HG03457 (cell line): ENCODE measurements at regions not wholly inside any gene's neighbourhood (a gene's known extent, or its start where the extent isn't known, plus 50 kb on each side); places are given as distances from the start of the nearest gene placed in this dataset.

Experiments
- ATAC-seq: cut with Tn5 transposase; IDR thresholded peaks from one replicate; pipeline ENCODE4 v1.9.1; 2021; ENCODE audit warnings: moderate number of reproducible peaks; ENCODE audit not compliant: unreplicated experiment

GRCh38 chr4:60116592-60116991 lies 1083.5 kb upstream of the ADGRL3 start:
- ATAC-seq: no peak

- no peak for ATAC-seq
Observed at GRCh38 chr4:60117726-60118323, 1082.3 kb upstream of the ADGRL3 start.

- ATAC-seq: no peak
Observed at GRCh38 chr4:60122820-60123219, 1077.3 kb upstream of the ADGRL3 start.

- no peak for ATAC-seq
Observed at GRCh38 chr4:60128888-60129287, 1071.2 kb upstream of the ADGRL3 start.

GRCh38 chr4:60129740-60130139 lies 1070.4 kb upstream of the ADGRL3 start:
- ATAC-seq: no peak

- no peak for ATAC-seq
Observed at GRCh38 chr4:60133375-60133774, 1066.8 kb upstream of the ADGRL3 start.

- ATAC-seq: no peak
Observed at GRCh38 chr4:60134099-60134498, 1066.0 kb upstream of the ADGRL3 start.

GRCh38 chr4:60155088-60155487 lies 1045.0 kb upstream of the ADGRL3 start:
- ATAC-seq: no peak

GRCh38 chr4:60173103-60173502 lies 1027.0 kb upstream of the ADGRL3 start:
- ATAC-seq: no peak

GRCh38 chr4:60173718-60174117 lies 1026.4 kb upstream of the ADGRL3 start:
- no peak for ATAC-seq

- no peak for ATAC-seq
Observed at GRCh38 chr4:60175241-60175640, 1024.9 kb upstream of the ADGRL3 start.

GRCh38 chr4:60187428-60187827 lies 1012.7 kb upstream of the ADGRL3 start:
- ATAC-seq: no peak

GRCh38 chr4:60189286-60189685 lies 1010.8 kb upstream of the ADGRL3 start:
- ATAC-seq: no peak

- ATAC-seq: no peak
Observed at GRCh38 chr4:60194214-60194613, 1005.9 kb upstream of the ADGRL3 start.

- ATAC-seq: no peak
Observed at GRCh38 chr4:60195256-60195655, 1004.9 kb upstream of the ADGRL3 start.

- no peak for ATAC-seq
Observed at GRCh38 chr4:60201052-60201673, 999.0 kb upstream of the ADGRL3 start.

GRCh38 chr4:60209588-60209987 lies 990.5 kb upstream of the ADGRL3 start:
- no peak for ATAC-seq

GRCh38 chr4:60215906-60216305 lies 984.2 kb upstream of the ADGRL3 start:
- ATAC-seq: no peak

- ATAC-seq: no peak
Observed at GRCh38 chr4:60216752-60217151, 983.4 kb upstream of the ADGRL3 start.

- ATAC-seq: no peak
Observed at GRCh38 chr4:60221866-60222265, 978.3 kb upstream of the ADGRL3 start.

- ATAC-seq: no peak
Observed at GRCh38 chr4:60223208-60223923, 976.8 kb upstream of the ADGRL3 start.

GRCh38 chr4:60241866-60242265 lies 958.3 kb upstream of the ADGRL3 start:
- ATAC-seq: no peak
